Stimulated activated naive CD8-positive, alpha-beta T cell treated with anti-CD3 and anti-CD28 coated beads, Interleukin-15, amount 100 ng/mL, for 72 hours (primary cell): ENCODE measurements at regions not wholly inside any gene's neighbourhood (a gene's known extent, or its start where the extent isn't known, plus 50 kb on each side); places are given as distances from the start of the nearest gene placed in this dataset.
A peak's percentile ranks its signal among the peaks of the same experiment; 100 is the strongest.
"Not testable (repeated sequence)": the region's sequence is repeated elsewhere in the genome, so short reads cannot be mapped to it uniquely, and the experiment has no call there.

Experiments used
- ATAC-seq: fragments of 150-1000 bp; cut with Tn5 transposase; 2 replicates; pipeline ENCODE4 v1.10.0; 2021; ENCODE audit warnings: mild to moderate bottlenecking, moderate library complexity
- DNase-seq, 2 donors: peaks; one replicate each; pipeline ENCODE4 v3.0.0; 2021 to 2022
- H3K27ac Mint-ChIP-seq, 2 donors: one replicate each; pipeline ENCODE4 v1.8.0; 2022; ENCODE audit warnings: mild to moderate bottlenecking in 2 of 2, mixed read lengths in 2 of 2, moderate library complexity in 2 of 2
- H3K27me3 Mint-ChIP-seq: one replicate; pipeline ENCODE4 v1.8.0; 2022; ENCODE audit warnings: mixed read lengths
- H3K4me1 Mint-ChIP-seq: one replicate; pipeline ENCODE4 v1.8.0; 2022; ENCODE audit warnings: mild to moderate bottlenecking, mixed read lengths
- H3K4me3 Mint-ChIP-seq, 2 donors: one replicate each; pipeline ENCODE4 v1.8.0; 2022; ENCODE audit warnings: mild to moderate bottlenecking in 2 of 2, mixed read lengths in 2 of 2, moderate library complexity in 1 of 2
- H3K9me3 Mint-ChIP-seq, 2 donors: one replicate each; pipeline ENCODE4 v1.8.0; 2022; ENCODE audit warnings: mixed read lengths in 2 of 2

GRCh38 chr4:14338585-14339265 is 663.6 kb upstream of the CPEB2 start:
- Mint-ChIP-seq H3K4me3 (no peak overlapping the region), H3K27ac (no peak overlapping the region), H3K9me3 (peaks cover 4 to 6% of the 10 kb centered on the region in 2 donors), H3K4me1 (peaks cover 5% of the 10 kb centered on the region), H3K27me3 (no peaks in the 10 kb centered on the region)
- DNase-seq: no peak
- ATAC-seq: no peak

GRCh38 chr4:14339715-14340114 is 662.6 kb upstream of the CPEB2 start:
- H3K27me3 Mint-ChIP-seq: no peaks in the 10 kb centered on the region
- ATAC-seq (no peak), DNase-seq (no peak)
- H3K9me3 Mint-ChIP-seq: peaks cover under 1 to 4% of the 10 kb centered on the region in 2 donors
- H3K27ac Mint-ChIP-seq: no peak overlapping the region
- no peak overlapping the region for H3K4me3 Mint-ChIP-seq
- H3K4me1 Mint-ChIP-seq: peaks cover 5% of the 10 kb centered on the region

- H3K27ac Mint-ChIP-seq: no peak overlapping the region
- H3K4me3 Mint-ChIP-seq: no peak overlapping the region
- DNase-seq (no peak), ATAC-seq (no peak)
- H3K27me3 Mint-ChIP-seq: no peaks in the 10 kb centered on the region
- H3K9me3 Mint-ChIP-seq: peaks cover 0 to 4% of the 10 kb centered on the region in 2 donors
- H3K4me1 Mint-ChIP-seq: peaks cover 5% of the 10 kb centered on the region
These were observed 662.0 kb upstream of the CPEB2 start for GRCh38 chr4:14340321-14340720.

- DNase-seq: no peak
- Mint-ChIP-seq H3K9me3 (no peaks in the 10 kb centered on the region), H3K27me3 (no peaks in the 10 kb centered on the region), H3K4me1 (no peaks in the 10 kb centered on the region), H3K27ac (no peak overlapping the region), H3K4me3 (no peak overlapping the region)
- ATAC-seq: no peak
These were observed 658.3 kb upstream of the CPEB2 start for GRCh38 chr4:14343961-14344360.

GRCh38 chr4:14345356-14345775 is 656.9 kb upstream of the CPEB2 start:
- H3K4me3 Mint-ChIP-seq: no peak overlapping the region
- DNase-seq (no peak), ATAC-seq (no peak)
- no peaks in the 10 kb centered on the region for H3K27me3 Mint-ChIP-seq
- H3K9me3 Mint-ChIP-seq: no peaks in the 10 kb centered on the region
- no peak overlapping the region for H3K27ac Mint-ChIP-seq
- no peaks in the 10 kb centered on the region for H3K4me1 Mint-ChIP-seq

- Mint-ChIP-seq H3K4me1 (no peaks in the 10 kb centered on the region), H3K27ac (no peak overlapping the region), H3K4me3 (no peak overlapping the region), H3K27me3 (no peaks in the 10 kb centered on the region), H3K9me3 (no peaks in the 10 kb centered on the region)
- ATAC-seq (no peak), DNase-seq (no peak)
These were observed 654.8 kb upstream of the CPEB2 start for GRCh38 chr4:14347526-14347925.

- no peaks in the 10 kb centered on the region for H3K9me3 Mint-ChIP-seq
- no peaks in the 10 kb centered on the region for H3K4me1 Mint-ChIP-seq
- H3K4me3 Mint-ChIP-seq: no peak overlapping the region
- H3K27ac Mint-ChIP-seq: no peak overlapping the region
- ATAC-seq (no peak), DNase-seq (no peak)
- H3K27me3 Mint-ChIP-seq: no peaks in the 10 kb centered on the region
These were observed 653.8 kb upstream of the CPEB2 start for GRCh38 chr4:14348506-14348905.

- not testable (repeated sequence) for H3K4me1 Mint-ChIP-seq, H3K4me3 Mint-ChIP-seq, ATAC-seq, H3K27me3 Mint-ChIP-seq, H3K27ac Mint-ChIP-seq, DNase-seq, H3K9me3 Mint-ChIP-seq
These were observed 643.6 kb upstream of the CPEB2 start for GRCh38 chr4:14358544-14359160.

- H3K27ac Mint-ChIP-seq: no peak overlapping the region
- H3K9me3 Mint-ChIP-seq: no peaks in the 10 kb centered on the region
- H3K4me1 Mint-ChIP-seq: no peaks in the 10 kb centered on the region
- no peak overlapping the region for H3K4me3 Mint-ChIP-seq
- no peaks in the 10 kb centered on the region for H3K27me3 Mint-ChIP-seq
- no peak for ATAC-seq
- no peak for DNase-seq
These were observed 642.3 kb upstream of the CPEB2 start for GRCh38 chr4:14359991-14360390.

GRCh38 chr4:14361084-14361483 is 641.2 kb upstream of the CPEB2 start:
- Mint-ChIP-seq H3K9me3 (no peaks in the 10 kb centered on the region), H3K27me3 (no peaks in the 10 kb centered on the region), H3K27ac (no peak overlapping the region), H3K4me1 (no peaks in the 10 kb centered on the region), H3K4me3 (no peak overlapping the region)
- ATAC-seq (no peak), DNase-seq (no peak)

GRCh38 chr4:14362385-14362784 is 639.9 kb upstream of the CPEB2 start:
- no peak for ATAC-seq
- H3K27me3 Mint-ChIP-seq: no peaks in the 10 kb centered on the region
- no peaks in the 10 kb centered on the region for H3K9me3 Mint-ChIP-seq
- no peak overlapping the region for H3K4me3 Mint-ChIP-seq
- no peak for DNase-seq
- H3K27ac Mint-ChIP-seq: no peak overlapping the region
- no peaks in the 10 kb centered on the region for H3K4me1 Mint-ChIP-seq

GRCh38 chr4:14364953-14365536 is 637.2 kb upstream of the CPEB2 start:
- DNase-seq (no peak), ATAC-seq (no peak)
- Mint-ChIP-seq H3K4me3 (no peak overlapping the region), H3K27me3 (no peaks in the 10 kb centered on the region), H3K4me1 (no peaks in the 10 kb centered on the region), H3K27ac (no peak overlapping the region), H3K9me3 (no peaks in the 10 kb centered on the region)

- Mint-ChIP-seq H3K4me3 (no peak overlapping the region), H3K27me3 (no peaks in the 10 kb centered on the region), H3K9me3 (no peaks in the 10 kb centered on the region), H3K27ac (peak overlapping the region in 1 of 2 donors; percentile 43), H3K4me1 (no peaks in the 10 kb centered on the region)
- ATAC-seq (peak; percentile 15), DNase-seq (no peak)
These were observed 633.9 kb upstream of the CPEB2 start for GRCh38 chr4:14368391-14368790.

GRCh38 chr4:14371131-14371530 is 631.1 kb upstream of the CPEB2 start:
- Mint-ChIP-seq H3K4me3 (no peak overlapping the region), H3K4me1 (no peaks in the 10 kb centered on the region), H3K27ac (peak overlapping the region in 1 of 2 donors; percentile 52), H3K27me3 (no peaks in the 10 kb centered on the region), H3K9me3 (no peaks in the 10 kb centered on the region)
- no peak for ATAC-seq
- DNase-seq: no peak

- no peak overlapping the region for H3K4me3 Mint-ChIP-seq
- no peak for DNase-seq
- H3K4me1 Mint-ChIP-seq: no peaks in the 10 kb centered on the region
- H3K27ac Mint-ChIP-seq: no peak overlapping the region
- H3K27me3 Mint-ChIP-seq: no peaks in the 10 kb centered on the region
- no peak for ATAC-seq
- peaks cover 0 to 5% of the 10 kb centered on the region in 2 donors for H3K9me3 Mint-ChIP-seq
These were observed 626.5 kb upstream of the CPEB2 start for GRCh38 chr4:14375816-14376215.

GRCh38 chr4:14379183-14379582 is 623.1 kb upstream of the CPEB2 start:
- H3K4me3 Mint-ChIP-seq: no peak overlapping the region
- DNase-seq (no peak), ATAC-seq (no peak)
- H3K27me3 Mint-ChIP-seq: no peaks in the 10 kb centered on the region
- H3K27ac Mint-ChIP-seq: no peak overlapping the region
- H3K9me3 Mint-ChIP-seq: peaks cover 0 to 5% of the 10 kb centered on the region in 2 donors
- H3K4me1 Mint-ChIP-seq: no peaks in the 10 kb centered on the region
